CD4-positive, alpha-beta T cell treated with Interleukin-17A for 1 hour (primary cell): ENCODE measurements at regions not wholly inside any gene's neighbourhood (a gene's known extent, or its start where the extent isn't known, plus 50 kb on each side); places are given as distances from the start of the nearest gene placed in this dataset.
"Not testable (repeated sequence)": the region's sequence is repeated elsewhere in the genome, so short reads cannot be mapped to it uniquely, and the experiment has no call there.

Experiments used
- DNase-seq: peaks from one replicate; pipeline ENCODE4 v3.0.0-alpha.2; 2020

DNA sequence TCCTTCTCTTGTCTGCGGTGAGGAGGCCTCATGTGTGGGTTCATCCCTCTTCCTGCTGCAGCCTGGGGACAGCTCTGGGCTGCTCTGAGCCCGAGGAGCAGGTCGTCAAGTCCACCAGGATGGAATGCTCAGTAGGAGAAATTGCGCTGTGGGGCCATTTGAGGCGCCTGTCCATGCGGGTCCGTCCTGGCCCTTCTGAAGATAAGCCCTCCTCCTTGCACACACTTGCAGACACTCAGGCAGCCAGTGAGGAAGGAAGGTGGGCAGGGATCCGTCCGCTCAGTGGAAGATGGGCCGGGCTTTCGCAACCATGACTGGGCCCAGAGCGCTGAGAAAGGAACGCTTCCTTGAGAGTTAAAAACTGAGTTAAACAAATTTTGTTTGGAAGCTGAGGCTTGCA, 356.8 kb downstream of the GLRX3 start:
- no peak for DNase-seq

DNA sequence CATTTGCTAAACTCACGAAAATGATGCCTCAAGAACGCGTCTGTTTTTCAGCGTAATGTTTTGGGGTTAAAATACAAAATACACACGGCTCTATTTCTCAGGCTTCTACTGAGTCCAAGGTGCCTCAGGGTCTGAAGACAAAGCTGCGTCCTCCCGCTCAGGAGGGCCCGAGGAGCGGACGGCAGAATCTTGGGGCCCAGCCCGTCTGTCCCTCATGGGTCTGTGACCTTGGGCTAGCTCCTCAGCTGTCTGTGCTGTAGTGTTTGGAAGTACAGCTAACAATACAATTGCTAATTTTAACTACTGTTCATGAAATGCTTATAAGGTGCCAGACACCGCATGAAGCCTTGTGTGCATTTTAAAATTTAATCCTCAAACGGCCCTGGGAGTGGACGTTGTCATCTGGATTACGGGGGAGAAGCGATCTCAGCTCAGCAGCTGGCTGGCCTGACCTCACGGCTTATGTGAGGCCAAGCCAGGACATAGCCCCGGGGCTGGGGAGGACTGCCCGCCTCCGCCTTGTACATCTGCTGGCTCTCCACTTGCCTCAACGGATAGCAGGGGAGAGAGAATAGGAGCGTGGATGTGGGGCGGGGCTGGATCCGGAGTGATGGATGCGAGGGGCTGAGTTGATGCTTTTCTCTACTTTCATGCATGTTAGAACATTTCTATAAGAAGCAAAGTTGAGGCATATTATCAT, 357.4 kb downstream of the GLRX3 start:
- DNase-seq, result no peak

GRCh38 chr10:130495116-130495862, 359.1 kb downstream of the GLRX3 start:
- no peak for DNase-seq

GRCh38 chr10:130495891-130496636, 359.9 kb downstream of the GLRX3 start:
- DNase-seq, result no peak

DNA sequence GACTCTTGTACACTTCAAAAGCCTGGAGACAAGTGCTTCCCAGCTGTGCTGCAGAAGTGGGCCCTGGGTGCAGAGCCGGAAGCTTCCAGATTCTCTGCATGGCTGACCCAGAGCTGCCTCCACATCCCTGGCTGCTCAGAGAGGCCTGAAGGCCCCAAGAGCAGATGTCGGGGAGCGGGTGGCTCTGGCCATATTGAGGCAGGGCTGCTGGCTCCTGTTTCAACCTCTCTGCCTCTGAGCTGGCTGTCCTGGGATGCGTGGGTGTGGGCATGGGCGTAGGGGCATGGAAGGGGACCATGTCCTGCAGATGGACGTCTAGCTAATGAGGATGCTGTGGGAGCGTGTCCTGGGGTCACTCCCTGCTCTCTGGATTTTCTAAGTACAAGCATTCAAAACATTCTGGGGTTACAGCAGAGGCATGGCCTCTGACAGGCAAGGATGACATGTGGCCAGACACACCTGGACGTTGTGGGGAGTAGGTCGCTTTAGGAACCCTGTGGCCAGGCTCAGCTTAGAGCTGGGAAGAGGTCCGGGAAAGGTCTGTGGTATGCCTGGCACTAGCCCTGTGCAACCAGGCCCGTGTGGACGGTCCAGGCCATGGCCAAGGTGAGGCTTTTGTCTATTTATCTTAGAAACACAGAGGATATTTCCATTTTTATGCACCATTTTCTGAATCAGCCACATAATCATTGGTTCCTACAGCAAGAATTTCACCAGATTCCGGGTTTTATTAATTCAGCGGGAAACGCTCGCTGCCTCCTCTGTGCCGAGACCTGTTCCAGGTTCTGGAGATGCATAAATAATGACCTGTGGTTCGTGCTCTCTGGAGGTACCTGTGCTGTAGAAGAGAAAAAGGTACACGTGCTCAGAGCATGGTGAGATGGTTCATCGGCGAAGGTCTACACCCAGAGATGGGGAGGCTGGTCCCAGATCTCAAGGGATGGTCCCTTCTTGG, 361.1 kb downstream of the GLRX3 start:
- no peak for DNase-seq

DNA sequence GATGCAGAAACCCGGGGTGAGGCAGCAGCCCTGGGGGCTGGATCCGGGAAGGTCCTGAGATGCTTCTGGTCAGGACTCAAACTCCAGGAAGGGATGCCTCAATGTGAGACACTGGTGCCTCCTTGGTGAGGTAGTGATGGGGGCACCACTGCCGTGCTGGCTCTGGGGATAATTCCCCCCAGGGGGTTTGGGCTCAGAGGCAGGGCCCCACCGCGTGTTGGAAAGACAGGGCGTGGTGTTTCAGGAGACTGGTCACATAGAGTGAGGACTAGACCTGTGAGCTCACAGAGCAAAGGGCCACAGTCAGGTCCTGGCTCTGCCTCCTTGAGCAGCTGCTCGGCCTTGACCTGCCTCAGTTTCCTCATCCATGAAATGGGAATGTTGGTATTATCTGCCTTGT, 361.9 kb downstream of the GLRX3 start:
- no peak for DNase-seq

GRCh38 chr10:130498934-130499333, 362.7 kb downstream of the GLRX3 start:
- no peak for DNase-seq

DNA sequence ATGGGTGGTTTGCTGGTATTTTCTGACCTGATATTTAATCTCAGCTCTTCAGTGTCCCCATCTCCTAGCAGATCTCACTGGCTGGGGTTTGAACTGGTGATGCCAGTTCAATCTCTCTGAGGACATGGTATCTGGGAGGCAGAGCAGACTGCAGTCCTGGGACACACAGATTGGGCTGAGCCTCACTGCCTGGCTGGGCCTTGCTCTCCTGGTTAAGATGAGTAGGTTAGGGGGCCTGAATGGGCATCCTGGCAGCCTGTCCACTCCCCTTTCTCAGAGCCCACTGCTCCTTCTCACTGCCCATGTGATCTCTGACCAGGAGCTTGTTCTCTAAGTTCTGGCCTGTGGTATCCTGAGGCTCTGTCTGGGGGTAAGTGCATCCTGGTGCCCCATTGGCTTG, 363.4 kb downstream of the GLRX3 start:
- DNase-seq, result no peak

GRCh38 chr10:130500261-130501000, 364.2 kb downstream of the GLRX3 start:
- DNase-seq, result no peak

DNA sequence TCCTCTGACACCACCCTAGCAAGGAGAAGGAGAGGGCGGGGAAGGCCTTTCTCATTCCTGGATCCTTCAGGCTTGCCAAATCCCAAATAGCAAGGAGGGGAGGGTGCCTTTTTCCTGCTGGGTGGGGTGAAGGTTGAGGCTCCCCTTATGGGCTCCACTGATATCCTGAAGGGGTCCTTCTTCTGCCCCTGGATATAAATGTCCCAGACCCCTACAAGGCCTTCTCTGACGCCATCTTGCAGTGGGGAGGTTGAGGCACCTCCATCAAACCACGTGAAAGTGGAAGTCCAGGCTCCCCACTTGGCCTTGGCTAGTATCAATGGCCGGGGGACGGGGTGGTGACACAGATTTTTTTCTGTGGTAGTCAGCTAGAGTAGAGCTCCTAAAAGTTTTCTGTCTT, 371.3 kb downstream of the GLRX3 start:
- no peak for DNase-seq

GRCh38 chr10:130509881-130510689, 373.9 kb downstream of the GLRX3 start:
- DNase-seq, result no peak

GRCh38 chr10:130510755-130511154, 374.6 kb downstream of the GLRX3 start:
- DNase-seq, result no peak

- DNase-seq, result no peak
These were observed 375.6 kb downstream of the GLRX3 start for GRCh38 chr10:130511766-130512165.

DNA sequence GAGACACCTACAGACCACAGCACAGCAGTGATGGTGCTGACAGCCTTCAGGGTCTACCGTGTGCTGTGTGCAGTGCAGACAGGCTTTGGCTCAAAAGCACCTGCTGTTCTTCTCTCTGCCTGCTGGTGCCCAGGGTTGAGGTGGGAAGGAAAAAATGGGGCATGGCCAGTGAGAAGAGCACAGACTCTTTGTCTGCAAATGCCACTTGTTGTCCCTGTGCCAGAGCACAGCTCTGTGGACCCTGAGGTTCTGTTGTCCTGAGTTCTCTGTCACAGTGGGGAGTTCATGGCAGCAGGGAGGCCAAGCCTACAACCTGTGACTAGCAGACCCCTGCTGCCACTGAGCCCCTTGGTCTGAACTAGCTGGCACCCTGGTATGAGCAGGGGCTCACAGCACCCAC, 376.7 kb downstream of the GLRX3 start:
- DNase-seq, result no peak

DNA sequence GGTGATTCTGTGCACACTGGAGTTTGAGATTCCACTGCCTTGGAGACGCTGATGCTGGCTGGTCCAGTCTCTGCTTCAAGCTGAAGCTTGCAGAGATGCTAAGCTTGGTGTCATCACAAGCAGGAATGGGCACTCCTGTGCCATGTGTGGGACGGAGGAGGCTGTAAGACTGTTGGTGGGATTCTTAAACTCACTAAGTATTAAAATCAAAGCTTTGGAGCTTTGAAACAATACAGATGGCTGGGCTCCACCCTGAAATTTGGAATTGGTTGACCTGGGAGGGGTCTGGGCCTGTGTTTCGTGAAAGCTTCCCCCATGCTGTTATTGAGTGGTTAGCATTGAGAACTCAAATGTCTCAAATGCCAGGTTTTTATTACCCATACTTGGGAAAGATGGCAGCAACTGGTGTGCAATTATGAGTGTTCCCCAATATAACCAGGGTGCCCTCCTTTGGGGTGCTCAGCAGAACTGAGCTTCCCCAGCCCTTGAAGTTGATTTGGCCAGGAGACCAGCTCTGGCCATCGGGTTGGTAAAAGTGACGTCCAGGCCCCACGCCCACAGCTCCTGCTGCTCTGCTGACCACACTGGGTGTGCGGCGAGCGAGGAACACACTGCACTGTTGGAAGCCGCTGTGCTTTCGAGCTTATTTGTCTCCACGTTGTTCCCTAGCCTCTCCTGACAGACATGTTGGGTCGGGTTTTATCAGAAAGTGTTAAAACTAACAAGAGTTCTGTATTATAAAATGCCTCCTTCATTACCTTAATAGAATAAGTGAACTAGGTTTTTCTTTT, 377.7 kb downstream of the GLRX3 start:
- no peak for DNase-seq

DNA sequence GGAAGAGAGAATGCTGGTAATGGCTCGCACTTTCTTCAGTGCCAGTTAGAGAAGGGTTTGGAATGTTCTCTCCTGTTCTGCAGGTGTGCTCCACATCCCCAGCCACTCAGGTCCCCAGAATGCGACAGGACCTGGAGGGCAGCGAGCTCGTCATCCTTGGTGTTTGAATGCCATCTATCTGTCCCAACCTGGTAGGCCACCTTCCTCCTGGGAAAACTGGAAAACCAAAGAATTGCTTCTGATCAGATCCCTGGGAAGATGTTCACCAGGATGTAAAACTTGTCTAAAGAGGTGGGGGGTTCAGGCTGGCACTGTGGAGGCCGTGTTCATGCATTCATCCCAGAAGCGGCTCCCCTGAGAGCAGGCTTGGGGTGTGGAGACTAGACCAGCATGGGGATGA, 379.5 kb downstream of the GLRX3 start:
- DNase-seq, result no peak

DNA sequence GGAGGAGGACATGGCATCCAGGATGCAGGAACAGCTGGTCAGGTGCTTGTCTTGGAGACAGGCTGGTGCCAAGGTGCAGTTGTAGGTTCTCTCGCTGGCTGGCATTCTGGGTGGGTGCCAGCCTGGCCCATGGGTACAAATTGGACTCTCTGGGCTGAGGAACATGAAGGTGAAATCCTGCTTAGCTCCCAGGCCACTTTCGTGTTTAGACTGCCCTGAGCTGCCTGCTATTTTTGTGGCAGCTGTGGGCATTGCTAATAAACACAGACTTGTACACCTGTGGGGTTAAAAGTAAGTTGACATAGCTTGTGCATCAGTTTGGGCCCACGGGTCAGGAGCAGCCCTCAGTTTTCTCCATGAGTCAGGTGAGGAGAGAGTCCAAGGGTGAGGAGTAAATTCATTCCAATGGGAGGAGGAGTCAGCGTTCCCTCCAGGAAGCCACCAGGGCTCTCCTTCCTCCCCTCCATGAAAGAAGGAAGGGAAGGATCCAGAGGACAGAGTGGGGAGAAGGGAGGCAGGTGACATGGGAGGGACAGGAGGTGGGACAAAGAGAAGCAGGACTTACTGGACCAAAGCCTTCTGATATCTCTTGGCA, 380.0 kb downstream of the GLRX3 start:
- no peak for DNase-seq

GRCh38 chr10:130518921-130519320, 382.7 kb downstream of the GLRX3 start:
- DNase-seq, result not testable (repeated sequence)

DNA sequence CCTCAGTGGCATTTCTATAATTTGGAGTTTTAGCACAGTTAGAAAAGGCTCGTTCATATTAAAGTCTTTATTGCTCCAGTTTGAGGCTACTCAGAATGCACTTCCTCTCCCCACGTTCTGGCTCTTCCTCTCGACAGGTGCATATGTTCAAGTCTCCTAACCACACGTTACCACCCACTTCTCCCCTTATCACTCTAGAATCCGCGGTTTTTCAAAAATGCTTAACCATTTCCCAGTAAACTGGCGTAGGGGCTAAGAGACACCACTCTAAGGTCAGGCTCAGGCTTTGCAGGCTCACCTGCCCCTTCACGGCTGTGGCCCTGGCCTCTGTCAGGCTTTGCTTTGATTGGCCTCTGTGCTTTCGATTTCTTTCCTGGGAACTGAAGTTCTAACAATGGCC, 383.6 kb downstream of the GLRX3 start:
- no peak for DNase-seq

DNA sequence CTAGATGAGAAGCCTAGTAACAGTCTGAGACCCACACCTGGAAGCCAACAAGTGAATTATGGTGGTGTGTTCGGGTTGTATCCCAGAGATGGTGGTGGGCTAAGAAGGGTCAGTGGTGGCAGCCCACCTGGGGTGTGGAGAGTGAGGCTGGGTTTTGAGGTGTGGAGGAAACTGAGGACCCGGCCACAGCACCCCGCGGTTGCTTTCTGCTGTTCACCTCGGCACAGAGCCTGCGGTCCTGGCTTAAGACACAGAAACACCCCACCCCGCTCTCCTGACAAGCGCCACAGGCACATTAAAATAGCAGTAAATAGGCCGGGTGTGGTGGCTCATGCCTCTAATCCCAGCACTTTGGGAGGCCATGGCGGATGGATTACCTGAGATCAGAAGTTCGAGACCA, 395.1 kb downstream of the GLRX3 start:
- DNase-seq, result no peak
